ENCODE measurements at regions not wholly inside any gene's neighbourhood (a gene's known extent, or its start where the extent isn't known, plus 50 kb on each side); places are given as distances from the start of the nearest gene placed in this dataset.

DNA sequence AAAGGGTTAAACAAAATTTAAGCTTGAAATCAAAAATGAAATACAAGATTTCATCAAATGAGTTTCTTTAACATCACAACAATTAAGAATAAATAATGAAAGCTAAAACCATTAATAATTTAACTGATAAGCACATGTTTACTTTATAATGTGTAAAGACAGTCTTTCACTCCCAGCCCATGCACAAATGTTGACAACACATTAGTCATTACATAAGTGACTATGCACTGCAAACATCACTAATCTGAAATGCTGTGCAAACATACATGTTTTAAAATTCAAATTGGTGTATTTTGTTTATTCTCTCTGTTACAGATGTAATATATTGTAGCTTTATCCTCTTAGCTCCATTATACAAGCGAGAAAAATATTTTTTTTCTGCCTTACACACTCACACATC, 220.6 kb upstream of the CPXCR1 start:
- DNase-seq: no peak

DNA sequence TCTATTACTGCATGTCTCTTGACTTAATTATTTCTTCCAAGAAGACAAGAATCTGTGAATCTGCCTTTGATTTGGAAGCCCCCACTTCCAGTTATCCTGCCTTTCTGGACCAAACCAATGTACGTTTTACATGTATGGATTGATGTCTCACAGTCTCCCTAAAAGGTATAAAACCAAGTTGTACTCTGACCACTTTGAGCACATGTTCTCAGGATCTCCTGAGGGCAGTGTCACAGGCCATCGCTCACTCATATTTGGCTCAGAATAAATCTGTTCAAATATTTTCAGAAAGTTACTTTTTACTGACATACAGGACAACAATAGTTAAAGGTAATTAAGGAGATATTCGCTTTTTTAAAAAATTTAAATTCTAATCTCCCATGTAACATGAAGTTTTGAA, 188.6 kb upstream of the CPXCR1 start:
- no peak for DNase-seq

DNA sequence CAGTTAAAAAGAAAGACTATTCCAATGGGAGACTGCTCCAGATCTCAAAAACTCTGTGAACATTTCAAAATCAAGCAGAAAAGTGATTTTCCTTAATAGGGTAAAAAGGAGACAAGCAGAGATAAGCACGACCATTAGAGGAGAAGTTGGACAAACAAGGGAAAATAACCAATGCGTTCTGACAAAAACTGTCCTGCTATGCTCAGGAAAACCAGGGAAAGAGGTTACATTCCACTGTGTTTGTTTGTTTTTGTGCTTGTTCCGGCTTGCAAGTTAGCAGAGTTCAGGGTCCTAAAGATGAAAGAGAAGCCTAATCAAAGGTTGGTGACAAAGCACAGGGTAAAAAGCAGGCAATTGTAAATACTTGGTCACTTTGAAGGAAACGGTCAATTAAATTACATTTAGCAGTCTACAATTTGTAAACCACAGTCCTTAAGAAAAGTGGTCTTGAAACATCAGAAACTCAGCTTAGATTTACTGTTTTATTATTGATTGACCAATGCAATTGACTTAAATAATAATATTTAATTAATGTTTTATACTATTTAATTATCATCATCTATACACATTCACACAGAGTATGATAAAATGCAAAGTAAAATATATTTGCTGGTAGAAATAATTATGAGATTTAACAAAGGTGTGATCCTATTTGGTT, 186.2 kb upstream of the CPXCR1 start:
- DNase-seq: no peak

DNA sequence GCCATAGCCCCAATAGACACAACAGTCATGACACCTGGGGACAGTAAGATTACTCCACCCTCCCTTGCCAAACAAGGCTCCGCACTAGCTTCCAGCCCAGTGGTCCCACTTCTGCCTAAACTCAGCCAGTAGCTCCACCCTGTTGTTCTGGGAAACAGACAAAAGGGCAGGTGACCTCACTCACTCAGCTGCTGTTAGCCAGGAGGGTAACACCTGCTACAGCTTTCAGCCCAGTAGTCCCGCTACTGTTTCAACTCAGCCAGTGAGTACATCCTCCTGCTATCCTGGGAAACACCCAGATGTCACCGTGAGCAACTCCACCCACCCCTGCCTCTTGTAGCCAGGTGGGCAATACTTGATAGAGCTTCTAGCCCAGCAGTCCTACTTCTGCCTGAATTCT, 162.7 kb upstream of the CPXCR1 start:
- DNase-seq: no peak

DNA sequence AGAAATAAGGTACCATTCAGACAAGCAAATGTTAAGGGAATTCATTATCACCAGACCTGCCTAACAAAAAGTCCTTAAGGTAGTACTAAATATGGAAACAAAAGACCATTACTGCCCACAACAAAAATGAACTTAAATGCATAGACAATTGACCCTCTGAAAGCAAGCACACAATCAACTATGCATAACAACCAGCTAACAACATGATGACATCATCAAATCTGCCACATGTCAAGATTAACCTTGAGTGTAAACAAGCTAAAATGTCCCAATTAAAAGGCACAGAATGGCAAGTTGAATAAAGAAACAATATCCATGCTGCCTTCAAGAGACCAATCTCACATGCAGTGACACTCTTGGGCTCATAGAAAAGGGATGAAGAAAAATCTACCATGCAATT, 160.7 kb upstream of the CPXCR1 start:
- no peak for DNase-seq

DNA sequence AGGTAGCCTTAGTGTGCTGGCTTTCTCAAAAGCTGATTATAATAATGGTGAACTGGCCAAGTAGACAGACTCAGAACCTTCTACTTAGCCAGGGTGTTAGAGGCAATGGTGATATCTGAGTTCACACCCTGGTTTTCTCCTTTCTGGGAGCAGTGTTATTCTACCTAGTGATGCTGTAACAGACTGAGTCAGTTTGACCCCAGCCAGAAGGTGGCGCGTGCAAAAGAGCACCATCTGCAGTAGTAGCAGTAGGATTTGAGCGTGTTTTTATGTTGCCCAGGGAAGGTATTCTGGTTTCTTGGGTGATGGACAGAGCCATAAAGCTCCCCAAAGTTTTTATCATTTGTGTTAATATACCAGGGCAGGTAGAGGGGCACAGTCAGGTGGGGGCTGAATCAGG, 143.8 kb upstream of the CPXCR1 start:
- no peak for DNase-seq

DNA sequence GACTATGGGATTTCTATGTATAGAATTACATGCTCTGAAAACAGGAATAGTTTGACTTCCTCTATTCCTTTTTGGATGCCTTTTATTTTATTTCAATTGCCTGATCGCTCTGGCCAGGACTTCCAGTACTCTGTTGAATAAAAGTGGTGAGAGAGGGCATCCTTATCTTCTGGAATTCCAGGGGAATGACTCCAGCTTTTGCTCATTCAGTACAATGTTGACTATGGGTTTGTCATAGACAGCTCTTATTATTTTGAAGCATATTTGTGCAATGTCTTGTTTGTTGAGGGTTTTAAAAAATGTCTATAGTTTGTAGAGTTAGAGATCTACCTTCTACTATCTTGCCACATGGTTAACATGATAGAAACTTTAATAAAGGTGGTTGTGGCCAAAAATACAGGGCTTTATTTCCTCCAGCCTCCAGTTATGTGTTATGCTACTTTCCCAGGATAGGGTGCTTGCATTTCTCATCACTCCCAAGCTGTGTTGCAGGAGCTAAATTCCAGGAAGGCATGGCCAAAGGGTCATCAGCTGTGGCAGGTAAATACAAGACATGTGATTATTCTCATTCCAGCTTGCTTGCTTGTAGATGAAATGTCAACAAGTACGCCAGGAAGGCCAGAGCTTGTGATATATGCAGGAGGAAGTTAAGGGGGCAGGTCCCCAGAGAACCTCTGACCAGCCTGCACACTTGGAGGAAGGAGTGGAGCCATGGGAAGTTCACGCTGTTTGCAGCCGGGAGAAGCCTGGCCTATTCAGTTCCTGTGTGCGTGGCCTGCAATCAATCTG, 142.4 kb upstream of the CPXCR1 start:
- no peak for DNase-seq

DNA sequence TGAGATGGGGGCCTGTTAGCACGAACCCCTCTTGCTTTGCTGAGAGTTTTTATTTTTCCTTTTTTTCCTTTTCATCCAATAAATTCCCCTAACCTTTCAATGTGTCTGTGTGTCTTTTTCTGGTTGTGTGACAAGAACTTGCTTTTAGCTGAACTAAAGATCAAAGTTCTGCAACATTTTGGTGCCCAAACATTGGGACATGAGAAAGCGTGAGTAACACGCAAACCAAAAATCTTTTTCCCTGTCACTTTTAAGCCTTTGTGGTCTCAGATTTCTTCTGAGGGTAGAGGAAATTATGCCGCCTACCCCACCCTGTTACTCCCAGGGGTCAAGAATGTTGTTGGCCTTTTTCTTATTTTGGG, 141.8 kb upstream of the CPXCR1 start:
- no peak for DNase-seq

DNA sequence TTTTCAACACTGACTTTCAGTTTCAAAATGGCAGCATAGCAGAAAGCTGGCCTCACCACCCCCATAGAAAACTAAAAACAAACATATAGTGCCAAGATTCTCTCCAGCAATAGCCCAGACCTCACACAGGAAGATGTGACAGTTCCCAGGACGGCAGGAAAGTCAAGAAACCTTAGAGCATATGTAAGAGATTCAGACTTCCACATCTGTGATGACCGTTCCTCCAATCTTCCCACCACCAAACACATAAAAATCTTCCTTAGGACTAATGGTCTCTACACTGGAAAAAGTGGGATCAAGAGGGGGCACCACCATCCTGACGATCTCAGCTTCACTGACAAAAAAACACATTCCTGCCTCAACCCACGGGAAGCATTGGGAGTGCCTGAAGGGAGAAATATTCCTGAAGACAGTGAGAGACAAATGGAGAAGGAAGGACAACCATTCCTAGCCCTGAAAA, 134.1 kb upstream of the CPXCR1 start:
- DNase-seq: peak in 1 of 2 experiments; percentile 3

DNA sequence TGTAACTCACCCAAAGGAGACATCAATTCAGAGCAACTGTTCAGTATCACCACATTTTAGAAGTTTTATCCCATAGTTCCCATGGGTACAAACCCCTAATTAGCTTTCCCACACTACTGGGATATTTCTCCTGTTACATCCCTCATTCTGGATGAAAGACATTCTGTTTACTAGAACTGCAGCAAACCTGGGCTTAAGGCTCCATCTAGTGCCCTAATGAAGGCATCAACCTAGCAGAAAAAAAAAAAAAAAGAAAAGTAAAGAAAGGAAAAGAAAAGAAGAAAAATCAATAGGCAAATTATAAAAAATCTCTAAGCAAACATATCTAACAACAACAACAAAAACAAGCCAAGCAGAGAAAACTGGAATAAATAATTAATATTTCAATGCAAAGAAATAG, 133.7 kb upstream of the CPXCR1 start:
- DNase-seq: peak; percentile 15 to 52

DNA sequence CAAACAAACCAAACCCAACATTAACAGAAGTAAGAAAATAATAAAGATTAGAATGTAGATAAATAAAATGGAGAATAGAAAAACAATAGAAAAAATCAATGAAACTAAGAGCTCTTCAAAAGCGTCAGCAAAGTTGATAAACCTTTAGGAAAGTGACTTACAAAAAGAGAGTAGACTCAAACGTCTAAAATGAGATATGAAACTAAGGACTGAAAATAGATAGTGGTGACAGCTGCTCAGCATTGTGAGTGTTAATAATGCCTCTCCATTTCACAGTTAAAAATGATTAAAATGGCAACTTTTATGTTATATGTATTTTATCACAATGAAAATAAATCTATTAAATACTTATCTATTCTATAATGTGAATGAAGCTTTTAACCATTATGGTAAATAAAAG, 125.7 kb upstream of the CPXCR1 start:
- DNase-seq: no peak

DNA sequence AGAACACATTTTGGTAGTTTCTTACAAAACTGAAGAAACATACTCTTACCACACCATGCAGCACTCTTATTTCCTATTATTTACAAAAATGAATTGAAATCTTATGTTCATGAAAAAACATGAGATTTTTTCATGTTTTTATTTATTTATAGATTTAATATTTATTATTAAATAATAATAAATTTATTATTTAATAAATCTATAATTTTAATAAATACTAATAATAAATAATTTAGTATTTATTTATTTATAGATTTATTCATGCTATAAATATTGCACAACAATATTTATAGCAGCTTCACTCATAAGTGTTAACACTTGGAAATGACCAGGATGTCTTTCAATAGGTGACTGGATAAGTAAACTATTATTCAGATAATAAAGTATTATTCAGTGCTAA, 91.6 kb upstream of the CPXCR1 start:
- DNase-seq: no peak

DNA sequence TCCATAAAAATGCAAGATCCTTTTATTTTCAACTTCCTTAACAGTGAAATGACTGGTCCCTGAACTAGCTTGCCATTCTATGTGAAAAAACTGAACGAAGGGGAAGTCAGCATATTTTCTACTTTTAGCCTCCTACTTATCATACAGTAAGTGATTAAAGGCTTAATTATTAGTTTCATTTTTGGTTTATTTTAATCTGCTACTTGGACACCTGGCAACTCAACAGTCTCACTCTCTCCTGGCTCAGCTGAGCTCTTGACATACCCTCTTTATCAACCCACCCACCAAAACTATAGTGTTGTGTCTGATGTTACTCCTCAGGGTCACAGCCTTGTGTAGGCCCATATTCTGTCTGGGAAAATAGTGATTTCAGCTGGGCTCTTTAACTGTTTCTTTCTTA, 86.2 kb upstream of the CPXCR1 start:
- DNase-seq: peak in 1 of 2 experiments; percentile 9

DNA sequence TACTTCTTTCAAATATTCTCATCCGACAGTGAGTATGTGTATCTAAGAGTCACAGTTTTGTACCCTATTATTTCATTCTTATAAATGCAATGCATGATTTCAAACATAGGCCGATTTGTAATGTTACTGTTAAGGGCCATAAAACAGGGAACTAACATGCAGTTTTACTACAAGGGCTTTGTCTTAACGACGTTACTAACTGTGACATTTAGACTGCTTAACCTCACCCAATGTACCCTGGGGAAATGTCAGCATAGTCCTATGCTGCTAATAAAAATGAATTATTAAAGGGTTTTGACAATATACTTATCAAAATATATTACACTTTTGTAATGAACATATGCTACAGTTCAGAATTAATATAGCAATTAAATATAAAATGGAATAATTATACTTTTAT, 74.8 kb upstream of the CPXCR1 start:
- no peak for DNase-seq

Data from NCI-H524 (cell line).